Activated B cell treated with CpG ODN at 0.5 μM for 24 hours (primary cell): ENCODE measurements at regions not wholly inside any gene's neighbourhood (a gene's known extent, or its start where the extent isn't known, plus 50 kb on each side); places are given as distances from the start of the nearest gene placed in this dataset.

Experiments
- ATAC-seq: fragments of 200-7000 bp; cut with Tn5 transposase; one replicate; pipeline ENCODE4 v1.10.0; 2021; ENCODE audit warnings: low read depth, mild to moderate bottlenecking, moderate library complexity
- CTCF ChIA-PET: fragments of 350-600 bp; sonication (Branson Sonifier 250); formaldehyde crosslinking; loops from one replicate; lab custom pipeline; 2021; ENCODE audit warnings: antibody characterized with exemption; lab: Charles Lee
- POLR2A ChIA-PET: fragments of 350-600 bp; sonication (Branson Sonifier 250); formaldehyde crosslinking; loops from one replicate; lab custom pipeline; 2021; ENCODE audit warnings: antibody characterized with exemption; lab: Charles Lee
- DNase-seq: peaks from one replicate; pipeline ENCODE4 v3.0.0; 2022
- H3K27ac Mint-ChIP-seq: one replicate; pipeline ENCODE4 v1.8.0; 2020; ENCODE audit warnings: mixed read lengths
- H3K27me3 Mint-ChIP-seq: one replicate; pipeline ENCODE4 v1.8.0; 2021; ENCODE audit warnings: mixed read lengths
- H3K36me3 Mint-ChIP-seq: one replicate; pipeline ENCODE4 v1.8.0; 2021; ENCODE audit warnings: low read depth, mixed read lengths
- H3K4me1 Mint-ChIP-seq: one replicate; pipeline ENCODE4 v1.8.0; 2021; ENCODE audit warnings: mixed read lengths
- H3K4me3 Mint-ChIP-seq: one replicate; pipeline ENCODE4 v1.8.0; 2020; ENCODE audit warnings: mild to moderate bottlenecking, mixed read lengths
- H3K9me3 Mint-ChIP-seq: one replicate; pipeline ENCODE4 v1.8.0; 2020; ENCODE audit warnings: mixed read lengths
- intact Hi-C: fragments of 100-400 bp; cut with micrococcal nuclease; formaldehyde crosslinking; loops from one replicate; pipeline ENCODE4 v1.15.1; 2024
- TF ChIP-seq, protein P1 (sequence below): fragments of 200-600 bp; IDR thresholded peaks from one replicate; pipeline ENCODE4 v1.8.0; 2022; ENCODE audit warnings: antibody characterized with exemption, mild to moderate bottlenecking

DNA sequence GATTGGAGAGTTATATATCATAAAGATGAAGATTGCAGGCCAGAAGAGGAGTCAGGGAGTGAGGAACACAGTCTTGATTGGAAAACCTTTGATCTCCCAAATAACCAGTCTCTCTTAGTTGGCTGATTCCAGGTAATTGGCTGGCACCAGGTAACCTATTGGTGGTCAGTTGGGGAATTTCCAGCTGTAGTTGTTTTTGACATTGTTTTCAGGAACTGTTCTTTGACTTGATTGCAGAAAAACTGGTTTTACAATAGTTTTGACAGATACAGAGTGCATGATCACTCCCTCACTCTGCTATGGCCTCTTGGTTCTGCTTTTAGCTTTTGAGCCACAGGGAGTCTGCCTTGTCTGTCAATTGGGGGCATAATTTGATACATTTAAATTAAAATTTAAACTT is 71.6 kb downstream of the ZNF641 start:
- no peak for DNase-seq
- ChIA-PET POLR2A (no interaction called here), CTCF (no interaction called here)
- no peak overlapping the region for H3K4me3 Mint-ChIP-seq
- H3K27me3 Mint-ChIP-seq, result peaks cover 29% of the 10 kb centered on the region
- no peaks in the 10 kb centered on the region for H3K36me3 Mint-ChIP-seq
- H3K4me1 Mint-ChIP-seq, result no peaks in the 10 kb centered on the region
- peaks cover 9% of the 10 kb centered on the region for H3K9me3 Mint-ChIP-seq
- TF ChIP-seq, protein P1, sequence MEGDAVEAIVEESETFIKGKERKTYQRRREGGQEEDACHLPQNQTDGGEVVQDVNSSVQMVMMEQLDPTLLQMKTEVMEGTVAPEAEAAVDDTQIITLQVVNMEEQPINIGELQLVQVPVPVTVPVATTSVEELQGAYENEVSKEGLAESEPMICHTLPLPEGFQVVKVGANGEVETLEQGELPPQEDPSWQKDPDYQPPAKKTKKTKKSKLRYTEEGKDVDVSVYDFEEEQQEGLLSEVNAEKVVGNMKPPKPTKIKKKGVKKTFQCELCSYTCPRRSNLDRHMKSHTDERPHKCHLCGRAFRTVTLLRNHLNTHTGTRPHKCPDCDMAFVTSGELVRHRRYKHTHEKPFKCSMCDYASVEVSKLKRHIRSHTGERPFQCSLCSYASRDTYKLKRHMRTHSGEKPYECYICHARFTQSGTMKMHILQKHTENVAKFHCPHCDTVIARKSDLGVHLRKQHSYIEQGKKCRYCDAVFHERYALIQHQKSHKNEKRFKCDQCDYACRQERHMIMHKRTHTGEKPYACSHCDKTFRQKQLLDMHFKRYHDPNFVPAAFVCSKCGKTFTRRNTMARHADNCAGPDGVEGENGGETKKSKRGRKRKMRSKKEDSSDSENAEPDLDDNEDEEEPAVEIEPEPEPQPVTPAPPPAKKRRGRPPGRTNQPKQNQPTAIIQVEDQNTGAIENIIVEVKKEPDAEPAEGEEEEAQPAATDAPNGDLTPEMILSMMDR, result no peak
- intact Hi-C loops, result no loop called here
- no peak for ATAC-seq
- H3K27ac Mint-ChIP-seq, result no peak overlapping the region

DNA sequence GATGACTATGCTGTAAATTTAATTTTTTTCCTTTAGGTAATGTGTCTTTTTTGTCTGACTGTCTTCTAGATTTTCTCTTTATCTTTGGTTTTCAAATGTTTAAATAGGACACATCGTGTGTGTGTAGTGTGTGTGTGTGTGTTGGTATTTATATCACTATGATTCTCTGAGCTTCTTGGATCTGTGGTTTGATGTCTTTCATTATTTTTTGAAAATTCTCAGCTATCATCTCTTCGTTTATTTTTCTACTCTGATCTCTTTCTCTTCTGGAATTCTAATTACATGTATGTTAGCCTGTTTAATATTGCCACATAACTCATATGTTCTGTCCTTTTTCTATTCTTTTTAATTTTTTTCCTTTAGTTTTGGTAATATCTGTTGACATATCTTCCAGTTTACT is 73.5 kb upstream of the OR10AD1 start:
- DNase-seq (no peak), ATAC-seq (no peak)
- no peak overlapping the region for H3K27ac Mint-ChIP-seq
- H3K4me3 Mint-ChIP-seq, result no peak overlapping the region
- POLR2A ChIA-PET, result no interaction called here
- H3K4me1 Mint-ChIP-seq, result no peaks in the 10 kb centered on the region
- CTCF ChIA-PET, result no interaction called here
- H3K27me3 Mint-ChIP-seq, result peaks cover 29% of the 10 kb centered on the region
- H3K36me3 Mint-ChIP-seq, result no peaks in the 10 kb centered on the region
- peaks cover 9% of the 10 kb centered on the region for H3K9me3 Mint-ChIP-seq
- intact Hi-C loops, result no loop called here
- TF ChIP-seq, protein P1, result no peak

DNA sequence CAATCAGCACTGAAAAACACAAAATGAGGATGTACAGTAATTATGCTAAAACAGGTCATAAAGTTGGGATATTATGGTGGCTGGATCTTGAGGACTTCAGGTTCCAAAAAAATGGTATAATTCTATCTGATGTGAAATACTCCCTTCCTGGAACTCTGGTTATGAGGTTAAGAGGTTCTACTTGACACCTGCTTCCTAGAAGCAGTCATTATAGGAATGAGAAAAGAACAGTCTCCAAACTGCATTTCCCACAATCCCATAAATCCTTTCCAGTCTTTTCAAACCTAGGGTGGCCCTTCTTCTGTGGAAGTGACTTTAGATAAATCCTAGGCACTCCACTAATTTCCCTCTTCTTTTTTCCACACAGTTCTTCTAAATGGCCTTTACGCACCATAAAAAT is 63.7 kb upstream of the OR10AD1 start:
- Mint-ChIP-seq H3K27ac (no peak overlapping the region), H3K4me3 (no peak overlapping the region), H3K9me3 (peaks cover 3% of the 10 kb centered on the region), H3K36me3 (no peaks in the 10 kb centered on the region), H3K4me1 (peaks cover 28% of the 10 kb centered on the region), H3K27me3 (peaks cover 5% of the 10 kb centered on the region)
- intact Hi-C loops, result no loop called here
- DNase-seq (no peak), ATAC-seq (no peak)
- ChIA-PET POLR2A (no interaction called here), CTCF (no interaction called here)
- TF ChIP-seq, protein P1, result no peak

DNA sequence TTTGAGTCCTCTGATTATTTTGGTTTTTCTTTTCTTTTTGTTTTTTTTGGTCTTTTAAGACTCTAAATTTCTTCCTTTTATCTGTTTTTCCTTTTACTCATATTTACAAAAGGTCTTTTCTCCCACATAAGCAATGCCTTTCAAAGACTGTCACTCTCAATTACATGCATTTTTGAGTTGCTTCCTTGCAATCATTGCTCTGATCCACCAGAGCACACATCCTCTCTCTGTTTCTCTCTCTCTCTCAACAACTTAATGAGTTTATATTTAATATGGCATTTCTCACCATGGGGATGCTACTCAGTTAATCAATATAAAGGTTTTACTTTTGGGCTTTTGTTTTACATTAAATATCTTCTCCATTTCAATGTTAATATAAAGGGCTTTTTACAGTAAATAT is 62.7 kb upstream of the OR10AD1 start:
- ChIA-PET POLR2A (no interaction called here), CTCF (no interaction called here)
- peaks cover 3% of the 10 kb centered on the region for H3K27me3 Mint-ChIP-seq
- H3K4me3 Mint-ChIP-seq, result peak overlapping the region; percentile 16
- peaks cover 3% of the 10 kb centered on the region for H3K9me3 Mint-ChIP-seq
- TF ChIP-seq, protein P1, result no peak
- DNase-seq, result no peak
- H3K36me3 Mint-ChIP-seq, result no peaks in the 10 kb centered on the region
- H3K4me1 Mint-ChIP-seq, result peaks cover 28% of the 10 kb centered on the region
- ATAC-seq, result no peak
- H3K27ac Mint-ChIP-seq, result no peak overlapping the region
- intact Hi-C loops, result no loop called here

DNA sequence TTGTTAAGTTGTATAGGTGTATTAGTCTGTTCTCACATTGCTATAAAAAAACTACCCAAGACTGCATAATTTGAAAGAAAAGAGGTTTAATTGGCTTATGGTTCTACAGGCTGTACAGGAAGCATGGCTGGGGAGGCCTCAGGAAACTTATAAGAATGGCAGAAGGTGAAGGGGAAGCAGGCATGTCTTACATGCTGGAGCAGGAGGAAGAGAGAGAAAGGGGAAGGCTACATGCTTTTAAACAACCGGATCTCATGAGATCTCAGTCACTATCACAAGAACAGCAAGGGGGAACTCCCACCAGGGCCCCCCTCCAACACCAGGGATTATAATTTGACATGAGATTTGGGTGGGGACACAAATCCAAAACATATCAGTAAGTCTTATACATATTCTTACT is 60.5 kb upstream of the OR10AD1 start:
- Mint-ChIP-seq H3K9me3 (peaks cover 3% of the 10 kb centered on the region), H3K27me3 (peaks cover 3% of the 10 kb centered on the region), H3K36me3 (no peaks in the 10 kb centered on the region), H3K4me3 (no peak overlapping the region), H3K4me1 (peaks cover 28% of the 10 kb centered on the region), H3K27ac (no peak overlapping the region)
- intact Hi-C loops, result no loop called here
- ATAC-seq (no peak), DNase-seq (no peak)
- POLR2A ChIA-PET, result no interaction called here
- CTCF ChIA-PET, result no interaction called here
- TF ChIP-seq, protein P1, result no peak
